Smooth muscle cell (in vitro differentiated cells): ENCODE measurements at regions not wholly inside any gene's neighbourhood (a gene's known extent, or its start where the extent isn't known, plus 50 kb on each side); places are given as distances from the start of the nearest gene placed in this dataset.

Source experiments
- DNase-seq: peaks from one replicate; lab custom pipeline; 2025; ENCODE audit not compliant: unreplicated experiment; lab: John Stamatoyannopoulos, UW
- H2AFZ ChIP-seq: fragments of 200-600 bp; sonication (generic); 2 replicates; pipeline ENCODE4 v1.6.0; 2016; ENCODE audit warnings: antibody characterized with exemption, low read depth, mild to moderate bottlenecking
- H3F3A ChIP-seq: fragments of 200-600 bp; sonication (generic); 2 replicates; pipeline ENCODE4 v1.6.0; 2017; ENCODE audit warnings: antibody characterized with exemption, low read depth
- H3K27ac ChIP-seq: fragments of 200-600 bp; sonication (generic); 2 replicates; pipeline ENCODE4 v1.5.1; 2016; ENCODE audit warnings: low read depth, mild to moderate bottlenecking
- H3K27me3 ChIP-seq: fragments of 200-600 bp; sonication (generic); 2 replicates; pipeline ENCODE4 v1.6.1; 2016; ENCODE audit warnings: low read depth, mild to moderate bottlenecking
- H3K36me3 ChIP-seq: fragments of 200-600 bp; sonication (generic); 2 replicates; pipeline ENCODE4 v1.5.1; 2016; ENCODE audit warnings: low read depth
- H3K4me1 ChIP-seq: fragments of 200-600 bp; sonication (generic); 2 replicates; pipeline ENCODE4 v1.5.1; 2016; ENCODE audit warnings: low read depth
- H3K4me2 ChIP-seq: fragments of 200-600 bp; sonication (generic); 2 replicates; pipeline ENCODE4 v1.6.0; 2016; ENCODE audit warnings: mild to moderate bottlenecking
- H3K4me3 ChIP-seq: fragments of 200-600 bp; sonication (generic); 2 replicates; pipeline ENCODE4 v1.5.1; 2016; ENCODE audit warnings: mild to moderate bottlenecking
- H3K79me2 ChIP-seq: fragments of 200-600 bp; sonication (generic); 2 replicates; pipeline ENCODE4 v1.6.0; 2016; ENCODE audit warnings: low read depth, mild to moderate bottlenecking
- H3K9ac ChIP-seq: fragments of 200-600 bp; sonication (generic); 2 replicates; pipeline ENCODE4 v1.6.0; 2016; ENCODE audit warnings: low read depth
- H3K9me3 ChIP-seq: fragments of 200-600 bp; sonication (generic); replicated peaks from 2 replicates; pipeline ENCODE4 v1.5.1; 2016; ENCODE audit warnings: low read depth
- H4K20me1 ChIP-seq: fragments of 200-600 bp; sonication (generic); 2 replicates; pipeline ENCODE4 v1.6.0; 2016; ENCODE audit warnings: low read depth
- WGBS: methylation state at CpG from one replicate; pipeline ENCODE4 v1.1.7; 2016; ENCODE audit warnings: low lambda C conversion rate; 5-methylcytosine and 5-hydroxymethylcytosine counted together
- TF ChIP-seq, protein P1 (sequence below): fragments of 200-600 bp; sonication (generic); IDR thresholded peaks from 2 replicates; pipeline ENCODE4 v1.5.1; 2017; ENCODE audit warnings: borderline replicate concordance, mild to moderate bottlenecking, antibody characterized with exemption; ENCODE audit not compliant: insufficient read depth, poor library complexity, severe bottlenecking

- H3F3A ChIP-seq: no peaks in the 10 kb centered on the region
- no peaks in the 10 kb centered on the region for H3K27me3 ChIP-seq
- H3K9me3 ChIP-seq: no peaks in the 10 kb centered on the region
- TF ChIP-seq, protein P1, sequence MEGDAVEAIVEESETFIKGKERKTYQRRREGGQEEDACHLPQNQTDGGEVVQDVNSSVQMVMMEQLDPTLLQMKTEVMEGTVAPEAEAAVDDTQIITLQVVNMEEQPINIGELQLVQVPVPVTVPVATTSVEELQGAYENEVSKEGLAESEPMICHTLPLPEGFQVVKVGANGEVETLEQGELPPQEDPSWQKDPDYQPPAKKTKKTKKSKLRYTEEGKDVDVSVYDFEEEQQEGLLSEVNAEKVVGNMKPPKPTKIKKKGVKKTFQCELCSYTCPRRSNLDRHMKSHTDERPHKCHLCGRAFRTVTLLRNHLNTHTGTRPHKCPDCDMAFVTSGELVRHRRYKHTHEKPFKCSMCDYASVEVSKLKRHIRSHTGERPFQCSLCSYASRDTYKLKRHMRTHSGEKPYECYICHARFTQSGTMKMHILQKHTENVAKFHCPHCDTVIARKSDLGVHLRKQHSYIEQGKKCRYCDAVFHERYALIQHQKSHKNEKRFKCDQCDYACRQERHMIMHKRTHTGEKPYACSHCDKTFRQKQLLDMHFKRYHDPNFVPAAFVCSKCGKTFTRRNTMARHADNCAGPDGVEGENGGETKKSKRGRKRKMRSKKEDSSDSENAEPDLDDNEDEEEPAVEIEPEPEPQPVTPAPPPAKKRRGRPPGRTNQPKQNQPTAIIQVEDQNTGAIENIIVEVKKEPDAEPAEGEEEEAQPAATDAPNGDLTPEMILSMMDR: no peak
- no peak overlapping the region for H3K27ac ChIP-seq
- H3K4me3 ChIP-seq: no peak overlapping the region
- H3K36me3 ChIP-seq: no peaks in the 10 kb centered on the region
- no peaks in the 10 kb centered on the region for H3K4me1 ChIP-seq
- DNase-seq: no peak
- H4K20me1 ChIP-seq: no peaks in the 10 kb centered on the region
- WGBS: 85% methylated on average over 10 of the region's 10 CpGs
- H2AFZ ChIP-seq: no peak overlapping the region
- no peak overlapping the region for H3K9ac ChIP-seq
- H3K4me2 ChIP-seq: no peak overlapping the region
- no peaks in the 10 kb centered on the region for H3K79me2 ChIP-seq
Measured at GRCh38 chr2:45267062-45267792, 258.0 kb upstream of the SIX2 start.

DNA sequence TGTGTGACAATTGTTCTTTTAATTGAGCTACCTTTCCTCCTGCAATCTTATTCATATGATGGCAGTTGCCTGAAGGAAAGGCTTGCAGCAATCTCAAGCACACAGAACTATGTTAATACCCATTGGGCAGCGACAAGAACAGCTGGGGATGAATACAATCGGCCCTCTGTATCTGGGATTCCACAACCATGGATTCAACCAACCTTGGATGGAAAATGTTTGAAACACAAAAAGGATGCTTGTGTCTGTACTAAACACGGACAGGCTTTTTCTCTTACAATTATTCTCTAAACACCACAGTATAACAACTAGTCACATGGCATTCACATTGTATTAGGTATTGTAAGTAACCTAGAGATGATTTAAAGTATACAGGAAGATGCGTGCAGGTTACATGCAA, 256.1 kb upstream of the SIX2 start:
- H3K4me1 ChIP-seq: no peaks in the 10 kb centered on the region
- DNase-seq: no peak
- H3K27me3 ChIP-seq: no peaks in the 10 kb centered on the region
- 94% methylated on average over 4 of the region's 4 CpGs for WGBS
- no peak overlapping the region for H3K4me3 ChIP-seq
- no peaks in the 10 kb centered on the region for H3K36me3 ChIP-seq
- H3K79me2 ChIP-seq: no peaks in the 10 kb centered on the region
- TF ChIP-seq, protein P1: no peak
- H3K27ac ChIP-seq: no peak overlapping the region
- H3K9ac ChIP-seq: no peak overlapping the region
- no peak overlapping the region for H2AFZ ChIP-seq
- no peaks in the 10 kb centered on the region for H3K9me3 ChIP-seq
- H3K4me2 ChIP-seq: no peak overlapping the region
- no peaks in the 10 kb centered on the region for H3F3A ChIP-seq
- no peaks in the 10 kb centered on the region for H4K20me1 ChIP-seq

DNA sequence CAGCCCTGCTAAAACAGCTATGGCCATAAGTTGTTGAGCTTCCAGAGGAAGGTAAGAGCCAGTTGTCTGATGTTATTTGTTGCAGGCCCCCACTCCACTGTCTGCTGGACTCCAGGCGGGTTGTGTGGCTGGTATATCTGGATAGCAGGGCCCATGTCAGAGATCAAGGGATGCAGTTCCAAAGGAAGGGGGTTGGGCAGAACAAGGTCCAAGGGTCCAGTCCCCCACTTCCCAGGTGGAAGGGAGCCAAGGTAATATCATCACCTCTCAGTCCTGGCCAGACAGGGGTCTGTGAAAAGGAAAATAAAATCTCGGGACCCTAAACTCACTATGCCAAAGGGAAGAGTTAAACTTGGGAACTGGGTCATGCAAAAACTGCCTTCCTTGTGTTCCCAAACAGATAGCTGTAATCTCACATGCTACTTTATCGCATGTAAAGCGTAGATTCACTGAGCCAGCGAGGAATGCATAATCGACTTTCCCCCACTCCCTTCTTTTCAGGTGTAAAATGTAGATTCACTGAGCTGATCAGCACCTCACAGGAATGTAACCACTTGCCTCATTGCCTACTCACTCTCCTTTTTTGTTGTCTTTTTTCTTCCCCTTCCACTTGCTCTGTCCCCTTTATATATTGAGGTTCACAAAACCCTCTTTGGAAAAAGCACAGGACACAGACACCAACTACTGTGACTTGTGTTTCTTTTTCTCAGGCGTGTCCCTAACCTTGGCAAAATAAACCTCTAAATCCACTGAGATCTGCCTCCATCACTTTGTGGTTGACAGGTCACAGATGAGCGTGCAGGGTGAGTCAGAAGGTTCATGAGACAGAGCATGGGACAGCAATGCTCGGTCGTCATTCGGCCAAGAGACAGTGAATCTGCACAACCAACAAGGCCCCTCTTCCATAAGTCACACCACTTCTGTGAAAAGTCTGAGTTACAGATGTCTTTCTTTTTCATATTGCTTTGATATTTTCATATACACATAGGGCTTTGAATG, 255.3 kb upstream of the SIX2 start:
- H3K9ac ChIP-seq: no peak overlapping the region
- H3K27me3 ChIP-seq: no peaks in the 10 kb centered on the region
- H3K4me2 ChIP-seq: no peak overlapping the region
- no peak for DNase-seq
- H3F3A ChIP-seq: no peaks in the 10 kb centered on the region
- WGBS: 78% methylated on average over 11 of the region's 11 CpGs
- no peaks in the 10 kb centered on the region for H4K20me1 ChIP-seq
- H3K9me3 ChIP-seq: no peaks in the 10 kb centered on the region
- no peaks in the 10 kb centered on the region for H3K79me2 ChIP-seq
- H2AFZ ChIP-seq: no peak overlapping the region
- H3K27ac ChIP-seq: no peak overlapping the region
- TF ChIP-seq, protein P1: no peak
- no peaks in the 10 kb centered on the region for H3K4me1 ChIP-seq
- no peaks in the 10 kb centered on the region for H3K36me3 ChIP-seq
- H3K4me3 ChIP-seq: no peak overlapping the region
